Liver (tissue), 3 donors: ENCODE measurements at regions not wholly inside any gene's neighbourhood (a gene's known extent, or its start where the extent isn't known, plus 50 kb on each side); places are given as distances from the start of the nearest gene placed in this dataset.

Source experiments
- CTCF ChIP-seq: fragments of 150-350 bp; IDR thresholded peaks from 2 replicates; pipeline ENCODE4 v1.5.1; 2017; ENCODE audit warnings: improper control_type of control experiment, low read depth, low read length; ENCODE audit not compliant: missing input control
- TAF1 ChIP-seq: conservative IDR thresholded peaks from 2 replicates; pipeline ENCODE4 v1.6.1; 2016; ENCODE audit warnings: antibody characterized with exemption, mild to moderate bottlenecking
- donor health status: healthy.
- donor health status: healthy.

DNA sequence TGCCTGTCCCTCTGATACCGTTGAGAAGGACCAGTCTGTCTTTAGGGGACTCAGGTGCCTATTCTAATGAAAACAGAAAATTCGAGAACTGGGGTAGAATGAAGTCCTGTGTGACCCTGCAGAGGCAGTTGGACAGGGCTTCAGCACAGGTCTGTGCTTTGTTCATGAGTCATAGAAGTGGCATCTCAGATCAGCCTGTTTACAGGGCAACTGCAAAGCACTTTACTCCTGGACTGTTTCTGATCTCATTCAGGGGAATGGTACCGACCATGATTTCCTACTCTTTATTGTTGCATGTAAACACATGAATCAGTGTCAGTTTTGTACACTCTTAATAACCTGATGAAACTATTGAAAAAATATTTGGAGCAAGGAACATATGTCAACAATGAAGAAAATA, 1517.0 kb downstream of the AACS start:
- TF ChIP-seq TAF1: no peak
- TF ChIP-seq CTCF: no peak
